Hepatocyte (in vitro differentiated cells): ENCODE measurements at regions not wholly inside any gene's neighbourhood (a gene's known extent, or its start where the extent isn't known, plus 50 kb on each side); places are given as distances from the start of the nearest gene placed in this dataset.

ENCODE experiments used
- DNase-seq: peaks from one replicate; pipeline ENCODE4 v3.0.0-alpha.2; 2016; ENCODE audit warnings: low spot score
- H2AFZ ChIP-seq: fragments of 200-600 bp; sonication (generic); 2 replicates; pipeline ENCODE4 v1.6.0; 2016; ENCODE audit warnings: antibody characterized with exemption, mild to moderate bottlenecking
- H3K27ac ChIP-seq: fragments of 200-600 bp; sonication (generic); 2 replicates; pipeline ENCODE4 v1.5.1; 2016; ENCODE audit warnings: mild to moderate bottlenecking
- H3K27me3 ChIP-seq: fragments of 200-600 bp; sonication (generic); 2 replicates; pipeline ENCODE4 v1.6.1; 2016
- H3K36me3 ChIP-seq: fragments of 200-600 bp; sonication (generic); replicated peaks from 2 replicates; pipeline ENCODE4 v1.5.1; 2016; ENCODE audit warnings: low read depth; ENCODE audit not compliant: insufficient read depth
- H3K4me1 ChIP-seq: fragments of 200-600 bp; sonication (generic); 2 replicates; pipeline ENCODE4 v1.5.1; 2016; ENCODE audit warnings: mild to moderate bottlenecking, moderate library complexity; ENCODE audit not compliant: insufficient read depth
- H3K4me2 ChIP-seq: fragments of 200-600 bp; sonication (generic); 2 replicates; pipeline ENCODE4 v1.6.0; 2016
- H3K4me3 ChIP-seq: fragments of 200-600 bp; sonication (generic); 2 replicates; pipeline ENCODE4 v1.5.1; 2016; ENCODE audit warnings: mild to moderate bottlenecking
- H3K79me2 ChIP-seq: fragments of 200-600 bp; sonication (generic); 2 replicates; pipeline ENCODE4 v1.6.0; 2017; ENCODE audit warnings: mild to moderate bottlenecking
- H3K9me2 ChIP-seq: fragments of 200-600 bp; sonication (generic); replicated peaks from 2 replicates; pipeline ENCODE4 v1.6.0; 2017; ENCODE audit warnings: mild to moderate bottlenecking; ENCODE audit not compliant: insufficient read depth
- H3K9me3 ChIP-seq: fragments of 200-600 bp; sonication (generic); 2 replicates; pipeline ENCODE4 v1.5.1; 2016; ENCODE audit warnings: low read depth, mild to moderate bottlenecking
- H4K20me1 ChIP-seq: fragments of 200-600 bp; sonication (generic); 2 replicates; pipeline ENCODE4 v1.6.0; 2016; ENCODE audit warnings: mild to moderate bottlenecking; ENCODE audit not compliant: insufficient read depth, poor library complexity, severe bottlenecking
- EZH2 ChIP-seq: fragments of 200-600 bp; sonication (generic); IDR thresholded peaks from 2 replicates; pipeline ENCODE4 v1.6.1; 2016; ENCODE audit warnings: antibody characterized with exemption, mild to moderate bottlenecking, borderline replicate concordance
- EZH2phosphoT487 ChIP-seq: fragments of 200-600 bp; sonication (generic); IDR thresholded peaks from one replicate; pipeline ENCODE4 v1.6.1; 2018; ENCODE audit warnings: antibody characterized with exemption, mild to moderate bottlenecking, low read depth, moderate library complexity; ENCODE audit not compliant: unreplicated experiment, severe bottlenecking
- WGBS: methylation state at CpG from one replicate; pipeline ENCODE4 v1.1.6; 2016; ENCODE audit warnings: low lambda C conversion rate; ENCODE audit errors: missing lambda C conversion rate; 5-methylcytosine and 5-hydroxymethylcytosine counted together
- TF ChIP-seq, protein P1 (sequence below): fragments of 200-600 bp; sonication (generic); IDR thresholded peaks from 2 replicates; pipeline ENCODE4 v1.5.1; 2016; ENCODE audit warnings: antibody characterized with exemption, mild to moderate bottlenecking; ENCODE audit not compliant: poor library complexity

DNA sequence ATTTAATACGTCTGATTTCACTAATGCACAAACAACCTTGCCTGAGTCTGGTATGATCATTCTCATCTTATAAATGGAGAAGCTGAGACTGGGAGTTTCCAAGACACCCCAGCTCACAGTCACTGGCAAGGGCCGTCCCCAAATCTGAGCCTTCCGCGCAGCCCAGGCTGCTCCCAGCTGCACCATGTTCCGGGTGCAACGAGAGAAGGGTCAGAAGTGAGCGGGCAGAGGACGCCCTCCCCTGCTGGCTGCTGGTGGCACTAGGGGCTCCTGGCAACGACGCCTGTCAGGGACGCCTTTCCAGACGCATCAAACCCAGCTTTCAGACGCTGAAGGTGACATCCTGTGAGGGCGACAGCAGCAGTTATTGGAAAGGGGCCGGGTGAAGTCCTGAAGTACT, 115.3 kb upstream of the PROKR2 start:
- WGBS: 86% methylated on average over 15 of the region's 15 CpGs
- H3K4me3 ChIP-seq: no peak overlapping the region
- TF ChIP-seq EZH2: no peak
- TF ChIP-seq EZH2phosphoT487: no peak
- TF ChIP-seq, protein P1, sequence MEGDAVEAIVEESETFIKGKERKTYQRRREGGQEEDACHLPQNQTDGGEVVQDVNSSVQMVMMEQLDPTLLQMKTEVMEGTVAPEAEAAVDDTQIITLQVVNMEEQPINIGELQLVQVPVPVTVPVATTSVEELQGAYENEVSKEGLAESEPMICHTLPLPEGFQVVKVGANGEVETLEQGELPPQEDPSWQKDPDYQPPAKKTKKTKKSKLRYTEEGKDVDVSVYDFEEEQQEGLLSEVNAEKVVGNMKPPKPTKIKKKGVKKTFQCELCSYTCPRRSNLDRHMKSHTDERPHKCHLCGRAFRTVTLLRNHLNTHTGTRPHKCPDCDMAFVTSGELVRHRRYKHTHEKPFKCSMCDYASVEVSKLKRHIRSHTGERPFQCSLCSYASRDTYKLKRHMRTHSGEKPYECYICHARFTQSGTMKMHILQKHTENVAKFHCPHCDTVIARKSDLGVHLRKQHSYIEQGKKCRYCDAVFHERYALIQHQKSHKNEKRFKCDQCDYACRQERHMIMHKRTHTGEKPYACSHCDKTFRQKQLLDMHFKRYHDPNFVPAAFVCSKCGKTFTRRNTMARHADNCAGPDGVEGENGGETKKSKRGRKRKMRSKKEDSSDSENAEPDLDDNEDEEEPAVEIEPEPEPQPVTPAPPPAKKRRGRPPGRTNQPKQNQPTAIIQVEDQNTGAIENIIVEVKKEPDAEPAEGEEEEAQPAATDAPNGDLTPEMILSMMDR: no peak
- H3K27me3 ChIP-seq: no peaks in the 10 kb centered on the region
- H3K27ac ChIP-seq: no peak overlapping the region
- no peak for DNase-seq
- no peak overlapping the region for H2AFZ ChIP-seq
- H3K79me2 ChIP-seq: no peaks in the 10 kb centered on the region
- H3K9me3 ChIP-seq: no peaks in the 10 kb centered on the region
- no peaks in the 10 kb centered on the region for H3K36me3 ChIP-seq
- no peak overlapping the region for H3K4me2 ChIP-seq
- no peaks in the 10 kb centered on the region for H3K4me1 ChIP-seq
- H4K20me1 ChIP-seq: no peaks in the 10 kb centered on the region
- H3K9me2 ChIP-seq: no peaks in the 10 kb centered on the region

GRCh38 chr20:5430670-5431069, 113.9 kb upstream of the PROKR2 start:
- H3K79me2 ChIP-seq: no peaks in the 10 kb centered on the region
- no peaks in the 10 kb centered on the region for H4K20me1 ChIP-seq
- WGBS: 24% methylated on average over 2 of the region's 2 CpGs
- no peak overlapping the region for H3K4me2 ChIP-seq
- DNase-seq: no peak
- no peak for TF ChIP-seq EZH2phosphoT487
- no peak for TF ChIP-seq EZH2
- TF ChIP-seq, protein P1: no peak
- H3K27ac ChIP-seq: no peak overlapping the region
- H2AFZ ChIP-seq: no peak overlapping the region
- H3K4me1 ChIP-seq: no peaks in the 10 kb centered on the region
- H3K9me3 ChIP-seq: no peaks in the 10 kb centered on the region
- H3K9me2 ChIP-seq: no peaks in the 10 kb centered on the region
- H3K27me3 ChIP-seq: no peaks in the 10 kb centered on the region
- H3K36me3 ChIP-seq: no peaks in the 10 kb centered on the region
- H3K4me3 ChIP-seq: no peak overlapping the region

DNA sequence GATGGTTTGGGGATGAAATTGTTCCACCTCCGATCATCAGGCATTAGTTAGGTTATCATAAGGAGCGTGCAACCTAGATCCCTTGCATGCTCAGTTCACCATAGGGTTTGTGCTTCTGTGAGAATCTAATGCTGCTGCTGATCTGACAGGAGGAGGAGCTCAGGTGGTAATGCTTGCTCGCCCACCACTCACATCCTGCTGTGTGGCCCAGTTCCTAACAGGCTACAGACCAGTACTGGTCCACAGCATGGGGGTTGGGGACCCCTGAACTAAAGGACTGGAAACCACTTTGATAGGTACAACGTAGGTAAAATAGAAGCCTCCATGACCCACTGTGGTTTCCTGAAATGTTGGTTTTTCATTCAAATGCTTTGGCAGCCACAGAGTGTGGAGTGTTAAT, 109.3 kb upstream of the PROKR2 start:
- DNase-seq: no peak
- Histone ChIP-seq H3K4me3 (no peak overlapping the region), H3K36me3 (no peaks in the 10 kb centered on the region), H3K9me3 (no peaks in the 10 kb centered on the region), H3K4me2 (no peak overlapping the region), H3K9me2 (no peaks in the 10 kb centered on the region), H3K4me1 (no peaks in the 10 kb centered on the region), H2AFZ (no peak overlapping the region), H3K27me3 (no peaks in the 10 kb centered on the region), H4K20me1 (no peaks in the 10 kb centered on the region), H3K27ac (no peak overlapping the region), H3K79me2 (no peaks in the 10 kb centered on the region)
- WGBS: 78% methylated on average over 4 of the region's 4 CpGs
- TF ChIP-seq EZH2phosphoT487: no peak
- TF ChIP-seq, protein P1: no peak
- TF ChIP-seq EZH2: no peak

- H2AFZ ChIP-seq: no peak overlapping the region
Measured at GRCh38 chr20:5416086-5416485, 99.3 kb upstream of the PROKR2 start.

More at GRCh38 chr20:5416086-5416485, 99.3 kb upstream of the PROKR2 start:
- Histone ChIP-seq H3K36me3 (no peaks in the 10 kb centered on the region), H3K4me2 (no peak overlapping the region), H3K27me3 (no peaks in the 10 kb centered on the region), H3K9me3 (no peaks in the 10 kb centered on the region), H3K4me1 (no peaks in the 10 kb centered on the region), H3K27ac (no peak overlapping the region), H3K79me2 (no peaks in the 10 kb centered on the region), H3K9me2 (no peaks in the 10 kb centered on the region), H3K4me3 (no peak overlapping the region), H4K20me1 (no peaks in the 10 kb centered on the region)
- 73% methylated on average over 5 of the region's 5 CpGs for whole genome bisulfite sequencing
- TF ChIP-seq EZH2phosphoT487 (no peak), EZH2 (no peak)
- TF ChIP-seq, protein P1: no peak
- no peak for DNase-seq
